ENCODE measurements at regions not wholly inside any gene's neighbourhood (a gene's known extent, or its start where the extent isn't known, plus 50 kb on each side); places are given as distances from the start of the nearest gene placed in this dataset.

GRCh38 chr2:16311521-16312440, 353.9 kb downstream of the CYRIA start:
- no peaks in the 10 kb centered on the region for H3K4me1 ChIP-seq (ENCODE audit: control insufficient read depth, insufficient read depth, low read length)
- no peak overlapping the region for H3K9ac ChIP-seq (ENCODE audit: low read length)
- no peaks in the 10 kb centered on the region for H3K9me3 ChIP-seq (ENCODE audit: control insufficient read depth, insufficient read depth, low read depth, low read length)
- no peak overlapping the region for H3K4me3 ChIP-seq (ENCODE audit: low read depth, low read length)
- no peaks in the 10 kb centered on the region for H3K27me3 ChIP-seq (ENCODE audit: control insufficient read depth, insufficient read depth, low read length)
- H3K36me3 ChIP-seq (ENCODE audit: control insufficient read depth, insufficient read depth, low read length) = no peaks in the 10 kb centered on the region
- no peak overlapping the region for H3K27ac ChIP-seq (ENCODE audit: low read depth, low read length)

GRCh38 chr2:16308816-16309215, 356.8 kb downstream of the CYRIA start:
- Histone ChIP-seq H3K27me3 (ENCODE audit: control insufficient read depth, insufficient read depth, low read length) (no peaks in the 10 kb centered on the region), H3K4me3 (ENCODE audit: low read depth, low read length) (no peak overlapping the region), H3K9me3 (ENCODE audit: control insufficient read depth, insufficient read depth, low read depth, low read length) (no peaks in the 10 kb centered on the region), H3K9ac (ENCODE audit: low read length) (no peak overlapping the region), H3K4me1 (ENCODE audit: control insufficient read depth, insufficient read depth, low read length) (peaks cover 4% of the 10 kb centered on the region), H3K36me3 (ENCODE audit: control insufficient read depth, insufficient read depth, low read length) (no peaks in the 10 kb centered on the region), H3K27ac (ENCODE audit: low read depth, low read length) (no peak overlapping the region)

- H3K36me3 ChIP-seq (ENCODE audit: control insufficient read depth, insufficient read depth, low read length) = no peaks in the 10 kb centered on the region
- H3K27ac ChIP-seq (ENCODE audit: low read depth, low read length) = no peak overlapping the region
- peaks cover 6% of the 10 kb centered on the region; the same call in 1 of the 2 replicates for H3K9me3 ChIP-seq (ENCODE audit: control insufficient read depth, insufficient read depth, low read depth, low read length)
- H3K27me3 ChIP-seq (ENCODE audit: control insufficient read depth, insufficient read depth, low read length) = no peaks in the 10 kb centered on the region
- H3K4me1 ChIP-seq (ENCODE audit: control insufficient read depth, insufficient read depth, low read length) = peaks cover 15% of the 10 kb centered on the region
- no peak overlapping the region for H3K9ac ChIP-seq (ENCODE audit: low read length)
- H3K4me3 ChIP-seq (ENCODE audit: low read depth, low read length) = no peak overlapping the region
Observed at GRCh38 chr2:16304876-16305590, 360.6 kb downstream of the CYRIA start.

GRCh38 chr2:16303761-16304160, 361.9 kb downstream of the CYRIA start:
- Histone ChIP-seq H3K4me3 (ENCODE audit: low read depth, low read length) (no peak overlapping the region), H3K9ac (ENCODE audit: low read length) (no peak overlapping the region), H3K27ac (ENCODE audit: low read depth, low read length) (no peak overlapping the region), H3K36me3 (ENCODE audit: control insufficient read depth, insufficient read depth, low read length) (no peaks in the 10 kb centered on the region), H3K9me3 (ENCODE audit: control insufficient read depth, insufficient read depth, low read depth, low read length) (peaks cover 13% of the 10 kb centered on the region), H3K4me1 (ENCODE audit: control insufficient read depth, insufficient read depth, low read length) (peaks cover 15% of the 10 kb centered on the region), H3K27me3 (ENCODE audit: control insufficient read depth, insufficient read depth, low read length) (no peaks in the 10 kb centered on the region)

GRCh38 chr2:16303273-16303577, 362.4 kb downstream of the CYRIA start:
- Histone ChIP-seq H3K27me3 (ENCODE audit: control insufficient read depth, insufficient read depth, low read length) (no peaks in the 10 kb centered on the region), H3K9me3 (ENCODE audit: control insufficient read depth, insufficient read depth, low read depth, low read length) (peaks cover 14% of the 10 kb centered on the region), H3K27ac (ENCODE audit: low read depth, low read length) (no peak overlapping the region), H3K36me3 (ENCODE audit: control insufficient read depth, insufficient read depth, low read length) (no peaks in the 10 kb centered on the region), H3K4me1 (ENCODE audit: control insufficient read depth, insufficient read depth, low read length) (peaks cover 15% of the 10 kb centered on the region), H3K4me3 (ENCODE audit: low read depth, low read length) (no peak overlapping the region), H3K9ac (ENCODE audit: low read length) (peak overlapping the region; percentile 0)

GRCh38 chr2:16302431-16303272, 362.3 kb downstream of the MYCN start:
- H3K4me3 ChIP-seq (ENCODE audit: low read depth, low read length) = no peak overlapping the region
- H3K9ac ChIP-seq (ENCODE audit: low read length) = peak overlapping the region; percentile 0
- H3K27ac ChIP-seq (ENCODE audit: low read depth, low read length) = no peak overlapping the region
- peaks cover 15% of the 10 kb centered on the region for H3K4me1 ChIP-seq (ENCODE audit: control insufficient read depth, insufficient read depth, low read length)
- H3K27me3 ChIP-seq (ENCODE audit: control insufficient read depth, insufficient read depth, low read length) = no peaks in the 10 kb centered on the region
- H3K9me3 ChIP-seq (ENCODE audit: control insufficient read depth, insufficient read depth, low read depth, low read length) = peaks cover 14% of the 10 kb centered on the region
- H3K36me3 ChIP-seq (ENCODE audit: control insufficient read depth, insufficient read depth, low read length) = no peaks in the 10 kb centered on the region

- no peaks in the 10 kb centered on the region for H3K36me3 ChIP-seq (ENCODE audit: control insufficient read depth, insufficient read depth, low read length)
- no peak overlapping the region for H3K9ac ChIP-seq (ENCODE audit: low read length)
- H3K27ac ChIP-seq (ENCODE audit: low read depth, low read length) = no peak overlapping the region
- H3K4me1 ChIP-seq (ENCODE audit: control insufficient read depth, insufficient read depth, low read length) = peaks cover 15% of the 10 kb centered on the region
- H3K4me3 ChIP-seq (ENCODE audit: low read depth, low read length) = no peak overlapping the region
- no peaks in the 10 kb centered on the region for H3K27me3 ChIP-seq (ENCODE audit: control insufficient read depth, insufficient read depth, low read length)
- H3K9me3 ChIP-seq (ENCODE audit: control insufficient read depth, insufficient read depth, low read depth, low read length) = peaks cover 14% of the 10 kb centered on the region
Observed at GRCh38 chr2:16301961-16302360, 361.6 kb downstream of the MYCN start.

GRCh38 chr2:16298866-16299265, 358.5 kb downstream of the MYCN start:
- H3K9ac ChIP-seq (ENCODE audit: low read length) = no peak overlapping the region

GRCh38 chr2:16296331-16297250, 356.2 kb downstream of the MYCN start:
- H3K4me1 ChIP-seq (ENCODE audit: control insufficient read depth, insufficient read depth, low read length) = no peaks in the 10 kb centered on the region
- no peaks in the 10 kb centered on the region for H3K27me3 ChIP-seq (ENCODE audit: control insufficient read depth, insufficient read depth, low read length)
- peaks cover 14% of the 10 kb centered on the region for H3K9me3 ChIP-seq (ENCODE audit: control insufficient read depth, insufficient read depth, low read depth, low read length)
- H3K9ac ChIP-seq (ENCODE audit: low read length) = no peak overlapping the region
- no peak overlapping the region for H3K4me3 ChIP-seq (ENCODE audit: low read depth, low read length)
- H3K27ac ChIP-seq (ENCODE audit: low read depth, low read length) = no peak overlapping the region
- H3K36me3 ChIP-seq (ENCODE audit: control insufficient read depth, insufficient read depth, low read length) = no peaks in the 10 kb centered on the region

More at GRCh38 chr2:16298866-16299265, 358.5 kb downstream of the MYCN start:
- Histone ChIP-seq H3K4me3 (ENCODE audit: low read depth, low read length) (no peak overlapping the region), H3K36me3 (ENCODE audit: control insufficient read depth, insufficient read depth, low read length) (no peaks in the 10 kb centered on the region), H3K4me1 (ENCODE audit: control insufficient read depth, insufficient read depth, low read length) (peaks cover 12% of the 10 kb centered on the region), H3K27me3 (ENCODE audit: control insufficient read depth, insufficient read depth, low read length) (no peaks in the 10 kb centered on the region), H3K9me3 (ENCODE audit: control insufficient read depth, insufficient read depth, low read depth, low read length) (peaks cover 14% of the 10 kb centered on the region), H3K27ac (ENCODE audit: low read depth, low read length) (no peak overlapping the region)

- Histone ChIP-seq H3K9ac (ENCODE audit: low read length) (no peak overlapping the region), H3K27me3 (ENCODE audit: control insufficient read depth, insufficient read depth, low read length) (no peaks in the 10 kb centered on the region), H3K4me1 (ENCODE audit: control insufficient read depth, insufficient read depth, low read length) (no peaks in the 10 kb centered on the region), H3K9me3 (ENCODE audit: control insufficient read depth, insufficient read depth, low read depth, low read length) (peaks cover 14% of the 10 kb centered on the region), H3K27ac (ENCODE audit: low read depth, low read length) (no peak overlapping the region), H3K4me3 (ENCODE audit: low read depth, low read length) (no peak overlapping the region), H3K36me3 (ENCODE audit: control insufficient read depth, insufficient read depth, low read length) (no peaks in the 10 kb centered on the region)
Observed at GRCh38 chr2:16296038-16296290, 355.6 kb downstream of the MYCN start.
